ENCODE measurements at regions not wholly inside any gene's neighbourhood (a gene's known extent, or its start where the extent isn't known, plus 50 kb on each side); places are given as distances from the start of the nearest gene placed in this dataset.

DNA sequence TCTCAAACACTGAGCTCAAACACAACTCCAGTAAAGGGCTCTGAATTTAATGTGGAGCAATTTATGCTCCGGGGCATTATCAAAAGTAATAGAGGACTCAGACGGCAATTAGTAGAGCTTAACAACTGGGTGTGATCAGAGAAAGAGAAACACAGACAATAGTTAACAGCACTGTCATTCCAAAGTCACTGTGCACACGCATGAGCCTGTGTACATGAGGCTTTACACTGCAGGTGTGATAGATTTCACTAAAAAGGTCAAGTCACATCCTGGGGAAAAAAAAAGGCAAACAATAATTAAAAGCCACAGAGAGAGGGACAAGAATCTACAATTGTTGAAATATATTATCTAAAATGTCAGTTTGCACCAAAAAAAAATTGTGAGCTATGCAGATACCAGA lies 956.5 kb downstream of the CDH18 start:
- TF ChIP-seq TAF1 (IDR thresholded peaks at IDR 0.05; ENCODE audit: low read depth, low read length) (no peak), CBX5 (IDR thresholded peaks at IDR 0.05; ENCODE audit: low read depth, low read length) (no peak), EZH2 (IDR thresholded peaks at IDR 0.05; ENCODE audit: low read depth, low read length, severe bottlenecking) (no peak), TEAD4 (IDR thresholded peaks at IDR 0.05; ENCODE audit: low read depth, low read length) (no peak), BCL11A (IDR thresholded peaks at IDR 0.05; ENCODE audit: low read depth in 2 of 2, low read length in 2 of 2) (no peak), POLR2A (IDR thresholded peaks at IDR 0.05; ENCODE audit: control extremely low read depth in 1 of 2, low read depth in 2 of 2, low read length in 2 of 2) (no peak), RNF2 (IDR thresholded peaks at IDR 0.05; ENCODE audit: borderline replicate concordance, low read depth, low read length, missing control alignments, poor library complexity, severe bottlenecking) (no peak), SP2 (IDR thresholded peaks at IDR 0.05; ENCODE audit: low read length) (no peak)
- TF ChIP-seq, protein P1, sequence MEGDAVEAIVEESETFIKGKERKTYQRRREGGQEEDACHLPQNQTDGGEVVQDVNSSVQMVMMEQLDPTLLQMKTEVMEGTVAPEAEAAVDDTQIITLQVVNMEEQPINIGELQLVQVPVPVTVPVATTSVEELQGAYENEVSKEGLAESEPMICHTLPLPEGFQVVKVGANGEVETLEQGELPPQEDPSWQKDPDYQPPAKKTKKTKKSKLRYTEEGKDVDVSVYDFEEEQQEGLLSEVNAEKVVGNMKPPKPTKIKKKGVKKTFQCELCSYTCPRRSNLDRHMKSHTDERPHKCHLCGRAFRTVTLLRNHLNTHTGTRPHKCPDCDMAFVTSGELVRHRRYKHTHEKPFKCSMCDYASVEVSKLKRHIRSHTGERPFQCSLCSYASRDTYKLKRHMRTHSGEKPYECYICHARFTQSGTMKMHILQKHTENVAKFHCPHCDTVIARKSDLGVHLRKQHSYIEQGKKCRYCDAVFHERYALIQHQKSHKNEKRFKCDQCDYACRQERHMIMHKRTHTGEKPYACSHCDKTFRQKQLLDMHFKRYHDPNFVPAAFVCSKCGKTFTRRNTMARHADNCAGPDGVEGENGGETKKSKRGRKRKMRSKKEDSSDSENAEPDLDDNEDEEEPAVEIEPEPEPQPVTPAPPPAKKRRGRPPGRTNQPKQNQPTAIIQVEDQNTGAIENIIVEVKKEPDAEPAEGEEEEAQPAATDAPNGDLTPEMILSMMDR (IDR thresholded peaks at IDR 0.05; ENCODE audit: control extremely low read depth in 1 of 3, insufficient read depth in 1 of 3, low read depth in 1 of 3, low read length in 3 of 3) = no peak
- TF ChIP-seq, protein P2, sequence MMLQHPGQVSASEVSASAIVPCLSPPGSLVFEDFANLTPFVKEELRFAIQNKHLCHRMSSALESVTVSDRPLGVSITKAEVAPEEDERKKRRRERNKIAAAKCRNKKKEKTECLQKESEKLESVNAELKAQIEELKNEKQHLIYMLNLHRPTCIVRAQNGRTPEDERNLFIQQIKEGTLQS (IDR thresholded peaks at IDR 0.05; ENCODE audit: insufficient read depth, low read depth, low read length) = no peak

Measured in H1 (cell line).